WTC11 (cell line): ENCODE measurements at regions not wholly inside any gene's neighbourhood (a gene's known extent, or its start where the extent isn't known, plus 50 kb on each side); places are given as distances from the start of the nearest gene placed in this dataset.

Experiments
- ATAC-seq: fragments of 200-7000 bp; cut with Tn5 transposase; 2 replicates; pipeline ENCODE4 v1.10.0; 2021; ENCODE audit warnings: mild to moderate bottlenecking, moderate library complexity
- CTCF ChIA-PET: fragments of 300-600 bp; sonication (Branson Sonifier 250); formaldehyde crosslinking; loops from one replicate; lab custom pipeline; 2021; ENCODE audit warnings: antibody characterized with exemption; lab: Charles Lee
- POLR2A ChIA-PET: fragments of 350-600 bp; sonication (Branson Sonifier 250); formaldehyde crosslinking; loops from one replicate; lab custom pipeline; 2021; ENCODE audit warnings: antibody characterized with exemption; lab: Charles Lee
- DNase-seq: peaks from one replicate; pipeline ENCODE4 v3.0.0; 2021; ENCODE audit warnings: low spot score
- H3K27ac Mint-ChIP-seq: 2 replicates; pipeline ENCODE4 v1.8.0; 2021; ENCODE audit warnings: mixed read lengths
- H3K27me3 Mint-ChIP-seq: 2 replicates; pipeline ENCODE4 v1.8.0; 2021; ENCODE audit warnings: low read depth, mild to moderate bottlenecking, moderate library complexity, mixed read lengths
- H3K36me3 Mint-ChIP-seq: 2 replicates; pipeline ENCODE4 v1.8.0; 2021; ENCODE audit warnings: mixed read lengths
- H3K4me1 Mint-ChIP-seq: 2 replicates; pipeline ENCODE4 v1.8.0; 2022; ENCODE audit warnings: mixed read lengths
- H3K4me3 Mint-ChIP-seq: 2 replicates; pipeline ENCODE4 v1.8.0; 2021; ENCODE audit warnings: mild to moderate bottlenecking, moderate library complexity, mixed read lengths
- H3K9me3 Mint-ChIP-seq: 2 replicates; pipeline ENCODE4 v1.8.0; 2021; ENCODE audit warnings: mixed read lengths
- AFF4 ChIP-seq: sonication (generic); formaldehyde crosslinking; IDR thresholded peaks from 2 replicates; pipeline ENCODE4 v1.8.1; 2023; ENCODE audit warnings: mild to moderate bottlenecking, missing genetic modification reagents, borderline replicate concordance
- ATF3 ChIP-seq: sonication (generic); formaldehyde crosslinking; conservative IDR thresholded peaks from 2 replicates; pipeline ENCODE4 v1.8.1; 2022; ENCODE audit warnings: mild to moderate bottlenecking, missing genetic modification reagents
- ATF6 ChIP-seq: sonication (generic); formaldehyde crosslinking; IDR thresholded peaks from 2 replicates; pipeline ENCODE4 v1.8.1; 2023; ENCODE audit warnings: mild to moderate bottlenecking, missing genetic modification reagents
- CREM ChIP-seq: sonication (generic); formaldehyde crosslinking; IDR thresholded peaks from 2 replicates; pipeline ENCODE4 v1.8.1; 2022; ENCODE audit warnings: mild to moderate bottlenecking, missing genetic modification reagents, moderate library complexity
- GTF2I ChIP-seq: fragments of 250-450 bp; sonication (Bioruptor Pico); conservative IDR thresholded peaks from 2 replicates; pipeline ENCODE4 v1.4.0; 2021; ENCODE audit warnings: mild to moderate bottlenecking
- NFYB ChIP-seq: sonication (generic); formaldehyde crosslinking; conservative IDR thresholded peaks from 2 replicates; pipeline ENCODE4 v1.8.0; 2022; ENCODE audit warnings: low read depth, missing genetic modification reagents
- NR3C1 ChIP-seq: sonication (generic); formaldehyde crosslinking; conservative IDR thresholded peaks from 2 replicates; pipeline ENCODE4 v1.8.1; 2023; ENCODE audit warnings: low read depth, mild to moderate bottlenecking, missing genetic modification reagents
- TEAD1 ChIP-seq: sonication (generic); formaldehyde crosslinking; IDR thresholded peaks from 2 replicates; pipeline ENCODE4 v1.8.0; 2022; ENCODE audit warnings: mild to moderate bottlenecking, missing genetic modification reagents
- ZNF396 ChIP-seq: fragments of 250-450 bp; sonication (Bioruptor Pico); IDR thresholded peaks from 2 replicates; pipeline ENCODE4 v1.8.0; 2021; ENCODE audit warnings: mild to moderate bottlenecking, moderate library complexity, borderline replicate concordance
- TF ChIP-seq, protein P1 (sequence below): sonication (generic); formaldehyde crosslinking; IDR thresholded peaks from 2 replicates; pipeline ENCODE4 v1.8.0; 2022; ENCODE audit warnings: mild to moderate bottlenecking, missing genetic modification reagents
- TF ChIP-seq, protein P2 (sequence below): fragments of 250-450 bp; sonication (Bioruptor Pico); IDR thresholded peaks from 2 replicates; pipeline ENCODE4 v1.9.0; 2021; ENCODE audit warnings: mild to moderate bottlenecking, borderline replicate concordance
- TF ChIP-seq, protein P3 (sequence below): sonication (generic); formaldehyde crosslinking; conservative IDR thresholded peaks from 2 replicates; pipeline ENCODE4 v1.8.1; 2023; ENCODE audit warnings: mild to moderate bottlenecking, low read depth, missing genetic modification reagents, moderate library complexity

- ATAC-seq = no peak
Observed at GRCh38 chr11:27241311-27242122, 121.5 kb downstream of the CCDC34 start.

More at GRCh38 chr11:27241311-27242122, 121.5 kb downstream of the CCDC34 start:
- CTCF ChIA-PET = no interaction called here
- Mint-ChIP-seq H3K4me3 (no peak overlapping the region), H3K9me3 (peaks cover 15% of the 10 kb centered on the region), H3K27me3 (no peaks in the 10 kb centered on the region; the same call in 1 of the 2 replicates), H3K4me1 (peaks cover 14% of the 10 kb centered on the region), H3K36me3 (peaks cover 8% of the 10 kb centered on the region), H3K27ac (no peak overlapping the region)
- POLR2A ChIA-PET = no interaction called here
- TF ChIP-seq, protein P1, sequence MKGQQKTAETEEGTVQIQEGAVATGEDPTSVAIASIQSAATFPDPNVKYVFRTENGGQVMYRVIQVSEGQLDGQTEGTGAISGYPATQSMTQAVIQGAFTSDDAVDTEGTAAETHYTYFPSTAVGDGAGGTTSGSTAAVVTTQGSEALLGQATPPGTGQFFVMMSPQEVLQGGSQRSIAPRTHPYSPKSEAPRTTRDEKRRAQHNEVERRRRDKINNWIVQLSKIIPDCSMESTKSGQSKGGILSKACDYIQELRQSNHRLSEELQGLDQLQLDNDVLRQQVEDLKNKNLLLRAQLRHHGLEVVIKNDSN = no peak
- TF ChIP-seq ZNF396 (no peak), CREM (CRISPR knock-in tag) (no peak), ATF3 (no peak), NFYB (CRISPR knock-in tag) (no peak), AFF4 (no peak), TEAD1 (CRISPR knock-in tag) (no peak), ATF6 (no peak), NR3C1 (CRISPR knock-in tag) (no peak), GTF2I (CRISPR knock-in tag) (no peak)
- TF ChIP-seq, protein P2, sequence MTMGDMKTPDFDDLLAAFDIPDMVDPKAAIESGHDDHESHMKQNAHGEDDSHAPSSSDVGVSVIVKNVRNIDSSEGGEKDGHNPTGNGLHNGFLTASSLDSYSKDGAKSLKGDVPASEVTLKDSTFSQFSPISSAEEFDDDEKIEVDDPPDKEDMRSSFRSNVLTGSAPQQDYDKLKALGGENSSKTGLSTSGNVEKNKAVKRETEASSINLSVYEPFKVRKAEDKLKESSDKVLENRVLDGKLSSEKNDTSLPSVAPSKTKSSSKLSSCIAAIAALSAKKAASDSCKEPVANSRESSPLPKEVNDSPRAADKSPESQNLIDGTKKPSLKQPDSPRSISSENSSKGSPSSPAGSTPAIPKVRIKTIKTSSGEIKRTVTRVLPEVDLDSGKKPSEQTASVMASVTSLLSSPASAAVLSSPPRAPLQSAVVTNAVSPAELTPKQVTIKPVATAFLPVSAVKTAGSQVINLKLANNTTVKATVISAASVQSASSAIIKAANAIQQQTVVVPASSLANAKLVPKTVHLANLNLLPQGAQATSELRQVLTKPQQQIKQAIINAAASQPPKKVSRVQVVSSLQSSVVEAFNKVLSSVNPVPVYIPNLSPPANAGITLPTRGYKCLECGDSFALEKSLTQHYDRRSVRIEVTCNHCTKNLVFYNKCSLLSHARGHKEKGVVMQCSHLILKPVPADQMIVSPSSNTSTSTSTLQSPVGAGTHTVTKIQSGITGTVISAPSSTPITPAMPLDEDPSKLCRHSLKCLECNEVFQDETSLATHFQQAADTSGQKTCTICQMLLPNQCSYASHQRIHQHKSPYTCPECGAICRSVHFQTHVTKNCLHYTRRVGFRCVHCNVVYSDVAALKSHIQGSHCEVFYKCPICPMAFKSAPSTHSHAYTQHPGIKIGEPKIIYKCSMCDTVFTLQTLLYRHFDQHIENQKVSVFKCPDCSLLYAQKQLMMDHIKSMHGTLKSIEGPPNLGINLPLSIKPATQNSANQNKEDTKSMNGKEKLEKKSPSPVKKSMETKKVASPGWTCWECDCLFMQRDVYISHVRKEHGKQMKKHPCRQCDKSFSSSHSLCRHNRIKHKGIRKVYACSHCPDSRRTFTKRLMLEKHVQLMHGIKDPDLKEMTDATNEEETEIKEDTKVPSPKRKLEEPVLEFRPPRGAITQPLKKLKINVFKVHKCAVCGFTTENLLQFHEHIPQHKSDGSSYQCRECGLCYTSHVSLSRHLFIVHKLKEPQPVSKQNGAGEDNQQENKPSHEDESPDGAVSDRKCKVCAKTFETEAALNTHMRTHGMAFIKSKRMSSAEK (CRISPR knock-in tag) = no peak
- TF ChIP-seq, protein P3, sequence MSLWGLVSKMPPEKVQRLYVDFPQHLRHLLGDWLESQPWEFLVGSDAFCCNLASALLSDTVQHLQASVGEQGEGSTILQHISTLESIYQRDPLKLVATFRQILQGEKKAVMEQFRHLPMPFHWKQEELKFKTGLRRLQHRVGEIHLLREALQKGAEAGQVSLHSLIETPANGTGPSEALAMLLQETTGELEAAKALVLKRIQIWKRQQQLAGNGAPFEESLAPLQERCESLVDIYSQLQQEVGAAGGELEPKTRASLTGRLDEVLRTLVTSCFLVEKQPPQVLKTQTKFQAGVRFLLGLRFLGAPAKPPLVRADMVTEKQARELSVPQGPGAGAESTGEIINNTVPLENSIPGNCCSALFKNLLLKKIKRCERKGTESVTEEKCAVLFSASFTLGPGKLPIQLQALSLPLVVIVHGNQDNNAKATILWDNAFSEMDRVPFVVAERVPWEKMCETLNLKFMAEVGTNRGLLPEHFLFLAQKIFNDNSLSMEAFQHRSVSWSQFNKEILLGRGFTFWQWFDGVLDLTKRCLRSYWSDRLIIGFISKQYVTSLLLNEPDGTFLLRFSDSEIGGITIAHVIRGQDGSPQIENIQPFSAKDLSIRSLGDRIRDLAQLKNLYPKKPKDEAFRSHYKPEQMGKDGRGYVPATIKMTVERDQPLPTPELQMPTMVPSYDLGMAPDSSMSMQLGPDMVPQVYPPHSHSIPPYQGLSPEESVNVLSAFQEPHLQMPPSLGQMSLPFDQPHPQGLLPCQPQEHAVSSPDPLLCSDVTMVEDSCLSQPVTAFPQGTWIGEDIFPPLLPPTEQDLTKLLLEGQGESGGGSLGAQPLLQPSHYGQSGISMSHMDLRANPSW = no peak
- DNase-seq = no peak
